GM19395 (cell line): ENCODE measurements at regions not wholly inside any gene's neighbourhood (a gene's known extent, or its start where the extent isn't known, plus 50 kb on each side); places are given as distances from the start of the nearest gene placed in this dataset.

Experiments used
- ATAC-seq: cut with Tn5 transposase; IDR thresholded peaks from one replicate; pipeline ENCODE4 v1.9.1; 2021; ENCODE audit warnings: mild to moderate bottlenecking, moderate library complexity; ENCODE audit not compliant: unreplicated experiment

DNA sequence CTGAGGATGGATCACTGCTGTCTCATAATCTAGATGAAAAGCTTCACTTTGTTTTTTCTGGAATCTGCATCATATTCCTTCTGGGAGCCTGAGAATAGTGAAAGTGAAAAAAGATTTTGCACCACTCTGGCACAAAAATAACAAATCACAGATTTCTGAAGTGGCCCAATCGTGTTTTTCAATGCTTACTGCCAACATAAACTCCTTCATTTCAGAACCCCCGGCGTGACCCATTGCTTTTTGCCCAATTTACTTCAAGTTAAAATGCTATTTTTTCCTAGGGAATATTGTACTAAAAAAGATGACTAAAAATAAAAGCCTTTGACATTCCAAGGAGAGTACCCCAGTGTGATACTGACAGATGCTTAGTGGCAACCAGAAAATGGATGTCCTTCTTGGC, 53.7 kb upstream of the ANK3 start:
- ATAC-seq, result no peak

DNA sequence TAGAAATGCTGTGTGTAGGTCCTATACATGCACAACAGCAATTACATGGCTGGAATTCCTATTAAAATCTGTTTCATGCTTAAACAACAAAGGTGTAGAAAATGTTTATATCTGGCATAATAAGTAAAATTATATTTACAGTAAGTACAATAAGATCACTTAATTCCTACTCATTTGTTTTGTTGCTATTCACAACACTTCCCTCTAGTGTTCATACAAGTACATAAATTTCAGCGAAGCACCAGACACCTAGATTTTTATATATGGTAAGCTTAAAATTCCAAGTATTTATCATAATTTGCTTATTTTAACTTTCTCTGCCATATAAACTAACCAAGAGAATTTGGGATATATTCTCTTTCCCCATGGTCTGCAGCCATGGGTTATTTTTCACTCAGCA, 51.8 kb upstream of the ANK3 start:
- ATAC-seq, result no peak

GRCh38 chr10:60439641-60440040, 50.0 kb upstream of the ANK3 start:
- no peak for ATAC-seq
